Dedifferentiated amniotic fluid mesenchymal stem cell (primary cell): ENCODE measurements at regions not wholly inside any gene's neighbourhood (a gene's known extent, or its start where the extent isn't known, plus 50 kb on each side); places are given as distances from the start of the nearest gene placed in this dataset.
A peak's percentile ranks its signal among the peaks of the same experiment; 100 is the strongest.

Experiments used
- DNase-seq: peaks from one replicate; pipeline ENCODE4 v3.0.0-alpha.2; 2016; ENCODE audit errors: extremely low spot score

DNA sequence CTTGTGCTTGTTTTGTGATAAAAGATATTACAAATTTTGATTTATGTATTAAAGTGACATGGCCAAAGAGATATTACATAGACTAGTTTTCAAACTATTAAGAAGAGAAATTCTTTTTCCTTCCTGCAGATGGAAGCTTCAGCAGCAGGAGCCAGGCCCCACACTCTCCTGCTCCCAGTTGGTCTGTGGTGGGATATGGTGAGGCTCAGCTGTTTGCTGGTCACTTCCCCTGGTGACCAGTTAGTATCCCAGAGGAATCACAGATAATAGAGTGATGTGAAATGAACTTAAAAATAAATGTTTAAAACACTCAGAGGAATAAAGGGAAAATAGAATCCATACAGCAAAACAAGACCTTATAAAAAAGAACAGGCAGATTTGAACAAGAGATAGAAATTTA is 154.7 kb downstream of the KTN1 start:
- DNase-seq = no peak

DNA sequence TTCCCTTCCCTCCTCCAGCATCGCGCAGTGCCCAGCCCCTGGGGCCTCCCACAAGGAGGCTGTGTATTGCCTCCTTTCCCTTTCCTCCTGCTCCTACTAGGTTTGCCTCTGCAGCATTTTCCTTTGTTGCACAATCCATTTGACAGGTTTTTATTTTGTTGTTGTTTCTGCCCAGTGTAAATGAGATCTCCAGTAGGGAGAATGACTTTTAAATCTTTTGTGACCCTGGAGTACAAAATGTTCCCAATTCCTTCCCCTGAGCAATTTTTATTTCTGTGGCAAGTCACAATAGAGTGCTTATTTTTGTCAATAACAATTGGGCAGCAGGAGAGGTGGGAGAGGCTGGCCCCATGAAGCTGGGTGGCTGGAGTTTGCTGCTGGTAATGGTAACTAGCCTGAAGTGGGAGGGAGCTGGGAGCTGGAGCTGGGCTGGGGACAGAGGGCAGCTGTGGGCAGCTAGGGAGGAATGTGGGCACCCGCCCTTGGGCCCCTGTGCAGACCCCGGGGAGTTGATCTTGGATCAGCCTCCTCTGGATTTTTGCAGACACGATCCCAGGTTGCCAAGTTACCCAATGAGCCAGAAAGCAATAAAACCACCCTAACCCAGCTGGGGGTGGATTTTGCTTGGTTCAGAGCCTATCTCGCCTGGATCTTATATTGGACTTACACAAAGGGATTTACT is 160.1 kb downstream of the KTN1 start:
- no peak for DNase-seq

DNA sequence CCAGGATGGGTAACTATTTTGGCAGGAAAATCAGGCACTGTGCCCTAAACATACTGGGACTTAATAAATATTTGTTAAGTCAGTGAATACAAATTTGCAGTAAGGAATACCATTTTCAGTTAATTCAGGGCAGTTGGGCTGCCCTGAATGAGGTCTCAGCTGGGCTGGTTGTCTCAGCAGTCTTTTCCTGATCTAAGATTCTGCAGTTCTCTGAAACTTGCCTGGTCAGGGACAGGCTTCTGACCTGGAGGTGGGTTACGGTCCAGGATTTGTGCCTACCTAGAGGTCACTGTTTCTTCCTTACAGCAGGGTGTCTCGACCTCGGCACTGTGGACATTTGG is 160.6 kb downstream of the KTN1 start:
- DNase-seq = no peak

GRCh38 chr14:55741240-55741639 is 161.2 kb downstream of the KTN1 start:
- DNase-seq = no peak

- DNase-seq = no peak
Measured at GRCh38 chr14:55743551-55743950, 163.5 kb downstream of the KTN1 start.

DNA sequence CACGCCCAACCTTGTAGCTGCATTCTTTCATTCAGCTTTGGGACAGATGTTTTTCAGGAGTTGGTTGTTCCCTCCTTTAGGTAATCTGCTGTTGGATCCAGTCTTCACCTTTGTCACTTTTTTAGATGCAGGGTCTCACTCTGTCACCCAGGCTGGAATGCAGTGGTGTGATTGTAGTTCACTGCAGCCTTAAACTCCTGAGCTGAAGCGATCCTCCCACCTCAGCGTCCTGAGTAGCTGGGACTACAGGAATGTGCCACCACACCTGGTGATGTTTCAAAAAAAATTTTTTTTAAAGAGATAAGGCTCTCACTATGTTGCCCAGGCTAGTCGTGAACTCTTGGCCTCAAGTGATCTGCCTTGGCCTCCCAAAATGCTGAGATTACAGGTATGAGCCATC is 164.3 kb downstream of the KTN1 start:
- no peak for DNase-seq

DNA sequence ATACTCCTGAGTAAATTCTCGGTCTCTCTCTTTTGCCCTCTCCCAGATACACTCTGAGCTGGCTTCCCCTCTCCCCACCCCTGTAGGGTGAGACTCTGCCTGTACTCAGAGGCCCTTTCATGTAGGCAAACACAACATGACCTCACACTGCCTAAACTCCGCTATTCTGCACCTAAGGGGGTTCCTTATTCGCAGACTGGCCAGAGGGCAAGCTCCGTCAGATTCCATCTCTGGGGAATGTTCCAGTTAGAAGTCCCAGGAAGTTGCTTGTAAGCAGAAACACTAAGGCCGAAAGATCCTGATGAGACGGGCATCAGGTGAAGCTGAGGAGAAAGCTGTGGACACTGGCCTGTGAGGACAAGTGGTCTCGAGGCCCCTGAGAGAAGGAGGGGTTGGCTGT is 165.9 kb downstream of the KTN1 start:
- no peak for DNase-seq

DNA sequence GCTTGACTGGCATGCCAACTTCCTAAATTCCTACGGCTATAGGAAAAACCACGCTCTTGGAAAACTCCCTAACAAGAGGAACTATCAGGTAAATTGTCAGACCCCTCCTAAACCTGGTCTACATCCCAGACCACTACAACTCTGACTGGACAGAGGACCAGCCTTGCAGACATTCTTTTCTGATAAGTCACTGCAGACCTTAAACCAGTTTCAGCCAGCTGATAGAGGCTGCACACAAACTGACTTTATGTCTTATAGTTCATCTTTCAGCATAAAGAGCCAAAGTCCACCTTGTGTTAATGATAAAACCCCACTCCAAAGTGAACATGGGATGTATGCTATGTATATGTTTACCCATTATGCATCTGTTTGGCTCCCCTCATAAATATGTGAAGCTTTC is 166.6 kb downstream of the KTN1 start:
- no peak for DNase-seq

DNA sequence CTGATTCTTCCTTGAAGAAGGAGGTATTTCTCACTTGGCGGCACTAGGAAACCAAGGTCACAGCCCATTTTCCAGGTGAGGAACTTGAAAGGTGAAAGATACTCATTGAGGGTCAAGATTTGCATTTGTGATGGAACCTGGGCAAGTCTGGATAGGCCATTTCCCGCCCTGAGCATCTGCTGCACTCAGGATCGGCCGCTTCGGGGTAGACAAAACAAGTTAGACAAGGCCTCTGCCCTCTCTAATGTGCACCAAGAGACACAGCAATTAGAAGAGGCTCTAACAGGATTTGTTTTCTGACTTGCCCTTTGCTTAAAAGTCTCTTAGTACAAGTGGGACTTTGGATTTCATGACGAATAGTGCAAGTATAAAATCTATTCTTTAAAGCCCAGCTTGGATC is 167.2 kb downstream of the KTN1 start:
- DNase-seq = no peak

DNA sequence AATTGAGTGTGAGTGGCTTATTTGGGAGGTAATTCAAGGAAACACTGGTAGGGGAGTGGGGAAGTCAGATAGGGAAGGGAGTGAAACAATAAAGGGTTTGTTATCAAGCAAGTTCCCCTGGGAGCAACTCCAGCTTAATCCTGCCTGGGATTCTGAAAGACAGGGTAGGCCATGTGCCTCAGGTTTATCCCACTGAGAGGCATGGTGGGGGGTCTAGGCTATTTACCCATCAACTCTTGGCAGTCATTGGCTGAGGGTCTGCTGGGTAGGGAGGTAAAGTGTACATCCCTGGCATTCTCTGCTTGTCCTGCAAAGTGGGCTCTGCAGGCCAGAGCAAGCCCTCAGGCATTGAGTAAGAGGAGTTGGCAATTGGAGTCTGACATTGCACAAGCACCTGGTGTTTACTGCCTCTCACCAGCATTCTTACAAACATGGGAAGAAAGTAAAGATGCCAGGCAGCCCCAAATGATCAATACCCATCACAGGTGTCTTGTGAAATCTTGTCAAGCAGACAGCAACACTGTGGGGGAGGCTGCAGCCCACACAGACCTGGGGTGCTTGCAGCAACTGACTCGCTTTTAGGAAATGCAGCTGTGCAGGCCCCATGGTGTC is 169.3 kb downstream of the KTN1 start:
- no peak for DNase-seq

DNA sequence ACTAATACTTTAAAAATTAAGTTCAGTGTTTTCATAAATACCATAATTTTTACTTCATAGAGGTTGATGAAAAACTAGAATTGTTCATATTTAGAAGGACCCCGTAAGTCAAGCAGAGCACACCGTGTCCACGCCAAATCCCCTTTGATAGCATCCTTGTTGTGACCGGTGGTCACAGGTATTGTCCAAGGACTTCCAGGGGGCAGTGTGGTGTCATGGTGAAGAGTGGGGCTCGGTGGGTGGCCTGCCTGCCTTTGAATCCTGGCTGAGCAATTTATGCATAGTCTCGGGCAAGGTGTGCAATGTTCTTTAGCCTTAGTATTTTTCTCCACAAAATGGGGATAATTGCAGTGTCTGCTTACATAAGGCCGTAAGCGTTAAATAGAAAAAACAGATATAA is 169.9 kb downstream of the KTN1 start:
- no peak for DNase-seq

- peak; percentile 27 for DNase-seq
Measured at GRCh38 chr14:55752580-55753390, 172.8 kb downstream of the KTN1 start.

DNA sequence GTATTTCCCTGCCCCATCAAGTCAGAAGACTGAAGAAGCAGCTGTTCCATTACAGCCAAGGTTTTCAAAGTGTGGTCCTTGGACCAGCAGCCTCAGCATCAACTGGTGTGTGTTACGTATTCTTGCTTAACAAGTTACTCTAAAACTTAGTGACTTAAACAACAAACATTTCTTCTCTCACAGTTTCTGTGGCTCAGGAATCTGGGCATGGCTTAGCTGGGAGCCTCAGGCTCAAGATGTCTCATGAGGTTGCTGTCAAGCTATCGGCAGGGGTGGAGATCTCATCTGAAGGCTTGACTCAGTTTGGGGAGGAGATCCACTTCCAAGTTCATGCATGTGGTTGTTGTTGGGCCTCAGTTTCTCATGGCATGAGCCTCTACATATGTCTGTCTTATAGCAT is 174.5 kb downstream of the KTN1 start:
- DNase-seq = no peak

DNA sequence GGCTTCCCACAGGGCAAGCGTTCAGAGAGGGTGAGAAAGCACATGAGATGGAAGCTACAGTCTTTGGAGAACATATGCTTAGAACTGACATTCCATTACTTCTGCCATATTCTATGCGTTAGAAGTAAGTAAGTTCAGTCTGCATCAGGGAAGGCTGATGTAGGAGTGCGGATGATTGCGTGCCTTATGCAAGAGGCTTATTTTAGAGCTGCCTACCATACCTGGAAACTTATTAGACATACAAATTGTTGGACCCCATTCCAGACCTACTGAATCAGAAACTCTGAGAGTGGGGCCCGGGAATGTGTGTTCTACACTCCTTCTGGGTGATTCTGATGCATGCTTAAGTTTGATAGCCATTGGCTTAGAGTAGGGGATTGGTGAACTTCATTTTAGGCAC is 174.9 kb downstream of the KTN1 start:
- no peak for DNase-seq

DNA sequence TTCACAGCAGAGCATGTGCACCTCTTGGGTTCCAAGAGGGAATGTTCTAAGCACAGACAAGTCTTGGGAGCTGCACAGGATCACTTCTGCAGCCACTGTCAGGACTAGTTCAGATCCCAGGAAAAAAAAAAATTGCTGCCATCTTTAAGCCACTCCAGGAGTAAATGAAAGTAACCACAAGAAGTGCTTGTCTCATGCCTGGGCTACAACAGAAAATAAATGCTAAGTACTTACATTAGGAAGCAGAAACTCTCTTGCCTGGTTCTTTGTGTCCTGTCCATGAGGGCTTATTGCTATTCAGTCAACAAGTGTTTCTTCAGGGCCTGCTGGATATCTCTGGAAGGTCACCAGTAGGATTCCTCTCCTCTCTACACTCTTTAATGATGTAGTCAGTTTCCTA is 176.1 kb downstream of the KTN1 start:
- no peak for DNase-seq

- no peak for DNase-seq
Measured at GRCh38 chr14:55756557-55756956, 176.6 kb downstream of the KTN1 start.

- DNase-seq = no peak
Measured at GRCh38 chr14:55758796-55759195, 178.8 kb downstream of the KTN1 start.

DNA sequence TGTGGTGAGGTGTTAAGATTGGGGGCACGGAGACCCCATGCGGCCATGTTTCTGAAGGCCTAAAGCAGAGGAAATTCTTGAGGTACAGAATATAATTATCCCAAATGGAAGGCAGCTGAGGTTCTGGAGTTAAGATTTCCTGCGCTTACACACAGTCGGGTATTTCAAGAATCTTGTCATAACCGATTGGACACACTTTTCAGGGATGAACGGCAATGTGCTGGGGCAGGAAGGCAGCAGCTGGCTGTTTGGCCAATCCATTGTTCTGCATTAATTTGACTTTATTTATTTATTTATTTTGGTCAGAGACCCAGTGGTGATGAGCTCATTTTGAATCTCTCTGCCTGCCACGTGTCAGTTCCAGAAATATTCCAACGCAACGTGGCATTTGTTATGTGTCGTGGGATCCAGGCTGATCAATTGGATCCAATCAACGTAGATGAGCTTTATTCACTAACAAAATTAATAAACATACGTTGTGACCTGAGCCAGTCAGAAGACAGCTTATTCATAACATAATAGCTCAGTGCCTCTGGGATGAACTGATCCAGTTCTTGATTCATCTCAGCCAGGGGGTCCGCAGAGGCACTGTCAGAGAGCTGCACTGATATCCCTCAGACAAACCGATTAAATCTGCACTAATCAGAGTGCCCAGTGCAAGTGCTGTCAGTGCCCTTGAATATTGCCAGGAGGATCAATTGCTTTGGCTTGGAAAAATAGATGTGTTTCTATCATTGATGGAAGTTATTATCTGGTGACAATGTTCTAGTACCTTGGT is 181.0 kb downstream of the KTN1 start:
- DNase-seq = no peak

DNA sequence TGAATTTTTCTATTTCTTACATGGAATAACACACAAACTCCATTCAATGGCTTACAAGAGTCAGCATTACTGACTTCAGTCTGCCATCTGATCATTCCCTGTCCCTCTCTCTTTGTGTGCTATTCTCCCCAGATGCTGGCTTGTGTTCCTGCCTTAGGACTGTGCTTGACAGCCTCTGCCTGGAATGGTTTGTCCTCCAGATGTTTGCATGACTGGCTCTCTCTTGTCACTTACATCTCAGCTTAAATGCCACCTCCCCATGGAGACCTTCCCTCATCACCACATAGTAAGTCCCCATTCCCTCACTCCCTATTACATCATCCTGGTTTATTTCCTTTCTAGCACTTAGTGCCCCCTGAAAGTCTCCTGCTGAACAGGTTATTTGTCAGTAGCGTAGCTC is 181.6 kb downstream of the KTN1 start:
- no peak for DNase-seq

DNA sequence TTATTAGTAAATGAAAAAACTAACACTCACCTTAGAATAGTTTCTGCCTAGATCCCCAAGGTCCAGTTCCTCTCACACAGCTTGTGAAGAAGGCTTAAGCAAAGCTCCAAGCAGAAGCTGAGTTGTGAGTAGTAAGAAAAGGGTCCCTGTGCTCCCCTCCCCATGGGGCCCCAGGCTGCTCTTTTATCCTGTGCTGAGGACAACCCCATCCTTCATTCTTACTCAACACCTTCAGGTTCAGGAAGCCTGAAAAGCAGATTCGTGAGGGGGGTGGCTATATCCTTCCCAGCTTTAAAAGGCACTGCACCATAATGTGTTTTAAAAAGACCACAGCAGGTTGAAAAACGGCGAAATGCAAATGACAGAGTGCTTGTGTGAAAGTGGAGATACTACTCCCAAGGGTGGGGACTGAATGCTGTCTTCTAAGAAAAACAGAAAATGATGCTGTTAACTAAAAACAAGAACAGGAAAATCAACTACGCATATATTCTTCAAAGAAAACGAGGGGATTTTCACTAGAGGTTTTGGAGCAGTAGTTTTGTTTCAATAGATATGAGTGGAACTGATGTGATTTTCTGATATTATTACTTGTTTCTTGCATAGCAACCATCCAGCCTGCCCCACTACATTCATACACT is 182.7 kb downstream of the KTN1 start:
- no peak for DNase-seq

DNA sequence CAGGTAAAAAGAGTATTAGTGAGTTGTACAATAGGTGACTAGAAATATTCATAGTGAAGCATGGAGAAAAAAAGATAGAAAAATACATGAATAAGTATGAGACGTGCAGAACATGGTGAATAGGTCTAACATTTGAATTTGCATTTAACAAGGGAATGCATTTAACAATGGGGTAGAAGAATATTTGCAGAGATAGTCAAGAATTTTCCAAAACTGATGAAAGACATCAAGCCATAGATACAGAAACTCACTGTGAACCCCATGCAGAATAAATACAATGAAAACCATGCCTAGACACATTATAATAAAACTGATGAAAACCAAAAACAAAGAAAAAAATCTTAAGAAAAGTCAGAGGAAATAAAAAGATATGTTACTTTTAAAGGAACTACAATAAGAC is 184.8 kb downstream of the KTN1 start:
- DNase-seq = no peak

DNA sequence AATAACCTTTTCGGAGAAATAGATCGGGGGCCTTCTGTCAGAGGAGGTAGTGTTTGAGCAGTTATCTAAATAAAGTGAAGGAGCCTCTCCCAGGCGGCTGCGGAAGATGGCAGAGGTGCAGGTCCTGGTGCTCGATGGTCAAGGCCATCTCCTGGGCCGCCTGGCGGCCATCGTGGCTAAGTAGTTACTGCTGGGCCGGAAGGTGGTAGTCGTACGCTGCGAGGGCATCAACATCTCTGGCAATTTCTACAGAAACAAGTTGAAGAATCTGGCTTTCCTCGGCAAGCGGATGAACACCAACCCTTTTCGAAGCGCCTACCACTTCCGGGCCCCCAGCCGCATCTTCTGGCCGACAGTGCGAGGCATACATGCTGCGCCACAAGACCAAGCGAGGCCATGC is 186.1 kb downstream of the KTN1 start:
- DNase-seq = no peak
